Stimulated activated naive CD8-positive, alpha-beta T cell treated with anti-CD3 and anti-CD28 coated beads, Interleukin-15, Interleukin-2, amounts not matched to agents 100 U/mL and 50 U/mL, for 24 hours (primary cell): ENCODE measurements at regions not wholly inside any gene's neighbourhood (a gene's known extent, or its start where the extent isn't known, plus 50 kb on each side); places are given as distances from the start of the nearest gene placed in this dataset.

ENCODE experiments used
- ATAC-seq: fragments of 150-1000 bp; cut with Tn5 transposase; one replicate; pipeline ENCODE4 v1.10.0; 2021
- DNase-seq: peaks from one replicate; pipeline ENCODE4 v3.0.0; 2021

DNA sequence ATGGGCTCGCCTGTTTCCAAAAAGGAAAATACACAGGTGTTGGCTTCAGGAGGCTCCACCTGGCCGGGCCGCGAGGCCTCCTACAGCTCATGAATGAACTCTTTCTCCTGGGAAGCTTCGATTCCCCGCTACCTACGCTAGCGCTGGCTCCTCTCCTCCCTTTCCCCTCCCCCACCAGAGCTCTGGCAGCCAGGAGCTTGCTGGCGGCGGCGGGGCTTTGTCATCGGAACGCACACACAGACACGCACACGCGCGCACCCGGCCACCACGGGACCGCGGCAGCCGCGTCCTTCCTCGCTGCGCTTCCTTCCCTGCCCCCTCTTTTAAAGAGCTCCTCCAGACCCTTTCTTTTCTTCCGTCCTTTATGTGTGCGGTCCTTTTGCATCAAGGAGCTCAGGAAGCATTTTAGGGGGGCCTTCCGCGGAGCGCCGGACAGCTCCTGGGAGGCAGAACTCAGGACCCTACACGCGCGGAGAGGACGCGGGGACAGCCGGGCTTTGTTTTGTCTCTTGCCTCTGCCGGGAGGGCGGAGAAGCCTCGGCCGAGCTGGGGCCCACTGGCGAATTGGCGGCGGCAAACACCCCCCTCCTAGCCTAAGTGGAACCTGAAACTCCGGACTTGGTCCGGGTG lies 70.2 kb upstream of the BCOR start:
- ATAC-seq, result no peak
- DNase-seq, result no peak

DNA sequence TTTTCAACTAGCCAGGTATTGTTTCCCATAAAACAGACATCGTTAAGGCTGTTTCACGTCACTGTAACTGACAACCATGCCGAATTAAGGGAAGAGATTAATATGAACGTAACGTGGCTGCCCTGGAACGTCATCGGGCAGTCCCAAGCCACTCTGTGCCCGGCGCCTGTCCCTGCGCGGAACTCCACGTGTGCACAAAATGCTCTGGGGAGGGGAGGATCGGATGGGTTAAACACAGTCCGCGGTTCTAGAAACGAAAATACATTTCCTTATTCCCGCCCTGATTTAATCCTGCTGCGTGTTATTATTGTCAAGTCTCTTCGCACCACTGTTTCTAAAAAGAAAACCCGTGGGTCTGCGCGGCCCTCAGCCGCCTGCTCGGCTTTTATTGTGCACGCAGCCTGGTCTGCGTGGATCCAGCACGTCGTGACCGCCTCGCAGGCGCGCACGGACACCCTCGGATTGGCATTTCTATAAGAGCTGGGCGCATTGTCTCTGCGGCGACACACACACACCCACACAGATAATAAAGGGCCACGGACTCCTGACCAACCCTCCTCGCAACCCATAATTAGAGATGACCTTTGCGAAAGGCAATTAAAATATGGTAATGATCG lies 69.6 kb upstream of the BCOR start:
- DNase-seq, result no peak
- no peak for ATAC-seq

DNA sequence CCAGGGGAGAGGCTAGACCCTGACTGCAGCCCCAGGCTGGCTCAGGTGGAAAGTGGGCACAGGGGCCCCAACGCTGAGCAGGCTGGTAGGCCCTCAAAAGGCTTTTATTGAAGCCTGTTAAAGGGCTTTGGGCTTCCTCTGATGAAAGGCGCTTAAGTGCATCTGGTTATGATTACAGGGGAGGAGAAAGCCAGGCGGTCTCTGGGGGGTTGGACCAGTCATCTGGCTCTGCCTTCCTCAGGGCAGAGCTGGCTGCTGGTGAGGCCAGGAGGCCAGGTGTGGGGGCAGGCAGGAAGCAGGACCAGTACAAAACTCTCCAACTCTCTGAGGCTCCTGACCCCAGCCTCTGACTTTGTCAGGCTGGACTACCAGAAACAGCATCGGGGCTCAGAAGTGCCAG lies 68.8 kb upstream of the BCOR start:
- ATAC-seq, result no peak
- DNase-seq, result no peak

DNA sequence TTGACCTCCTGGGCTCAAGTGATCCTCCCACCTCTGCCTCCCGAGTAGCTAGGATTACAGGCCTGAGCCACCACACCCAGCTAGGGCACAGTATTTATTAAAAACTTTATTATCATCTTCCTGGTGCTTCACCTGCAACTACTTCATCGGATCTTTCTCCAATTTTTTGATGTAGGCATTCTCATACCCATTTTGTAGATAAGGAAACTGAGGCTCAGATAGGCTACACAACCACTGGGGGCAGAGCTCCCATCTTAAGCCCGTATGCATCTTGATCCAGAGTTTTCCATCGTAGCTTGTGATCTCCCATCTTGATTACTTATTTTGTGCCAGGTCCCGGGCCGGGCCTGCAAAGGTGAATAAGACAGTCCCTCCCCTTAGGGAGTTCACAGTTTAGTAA lies 68.1 kb upstream of the BCOR start:
- DNase-seq, result no peak
- ATAC-seq, result no peak

DNA sequence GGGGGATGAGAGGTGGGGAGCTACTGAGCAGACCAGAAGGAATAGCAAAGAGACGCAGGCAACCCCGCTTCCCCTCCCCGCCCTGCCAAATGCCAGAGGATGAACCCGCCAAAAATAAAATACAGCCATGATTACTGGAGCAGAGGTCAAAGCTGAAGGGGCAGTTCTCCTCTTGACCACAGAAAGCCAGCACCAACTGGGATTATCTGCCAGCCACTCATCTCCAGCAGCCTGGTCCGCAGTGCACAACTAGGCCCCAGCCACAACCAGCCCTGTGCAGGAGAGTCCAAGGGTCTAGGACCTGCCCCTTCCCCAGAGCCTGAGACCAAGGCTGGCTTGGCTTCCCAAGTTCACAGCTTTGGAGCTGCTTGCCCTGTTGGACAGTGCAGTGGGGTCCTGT lies 67.4 kb upstream of the BCOR start:
- DNase-seq (no peak), ATAC-seq (no peak)

DNA sequence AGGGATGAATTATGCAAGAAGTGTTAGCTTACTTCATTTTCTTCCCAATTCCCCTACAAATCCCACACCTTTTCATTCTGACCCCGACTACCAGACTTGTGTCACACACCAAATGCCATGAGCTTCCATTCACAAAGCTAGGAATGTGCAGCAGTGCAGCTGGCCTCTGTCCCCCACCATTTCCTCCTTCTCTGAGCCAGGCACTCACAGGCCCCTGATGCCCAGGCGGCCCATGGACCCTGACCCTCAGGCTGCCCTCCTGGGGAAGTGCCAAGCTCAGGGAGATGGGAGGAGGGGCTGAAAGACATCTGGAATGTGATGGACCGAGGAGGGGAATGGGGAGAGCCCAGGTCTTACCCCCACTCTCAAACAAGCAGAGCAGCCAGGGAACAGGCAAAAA lies 67.0 kb upstream of the BCOR start:
- ATAC-seq (no peak), DNase-seq (no peak)

DNA sequence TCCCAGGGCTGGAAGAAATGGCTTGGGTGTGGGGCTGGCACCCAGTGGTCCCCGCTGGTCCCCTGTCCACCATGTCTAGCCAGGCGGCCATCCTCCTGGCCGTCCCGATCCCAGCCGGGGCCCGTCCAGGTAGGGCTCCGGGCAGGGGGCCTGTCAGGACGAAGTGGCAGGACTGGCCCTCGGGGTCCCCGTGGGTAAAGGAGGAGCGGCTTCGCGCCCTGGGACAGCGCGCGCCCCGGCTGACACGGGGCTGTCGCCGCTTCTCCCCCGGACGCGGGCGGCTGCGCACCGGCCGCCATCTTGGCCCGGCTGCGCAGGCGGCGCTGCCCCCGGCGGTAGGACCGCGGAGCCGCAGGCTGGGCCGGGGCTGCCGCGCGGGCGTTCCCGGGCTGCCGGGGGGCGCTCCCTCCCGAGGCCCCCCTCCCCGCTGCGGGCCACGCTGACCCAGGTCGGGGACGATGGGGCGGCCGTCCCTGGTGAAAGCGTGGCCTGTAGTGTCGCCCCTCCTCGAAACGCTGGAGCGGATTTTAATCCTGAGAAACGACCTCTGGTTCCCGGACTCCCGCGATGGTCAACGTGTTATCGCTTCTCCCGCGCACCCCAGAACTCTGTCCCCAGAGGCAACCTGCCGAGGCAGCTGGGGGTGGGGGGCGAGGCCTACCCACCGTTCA lies 60.4 kb upstream of the BCOR start:
- ATAC-seq (peak; percentile 11), DNase-seq (peak; percentile 46)

DNA sequence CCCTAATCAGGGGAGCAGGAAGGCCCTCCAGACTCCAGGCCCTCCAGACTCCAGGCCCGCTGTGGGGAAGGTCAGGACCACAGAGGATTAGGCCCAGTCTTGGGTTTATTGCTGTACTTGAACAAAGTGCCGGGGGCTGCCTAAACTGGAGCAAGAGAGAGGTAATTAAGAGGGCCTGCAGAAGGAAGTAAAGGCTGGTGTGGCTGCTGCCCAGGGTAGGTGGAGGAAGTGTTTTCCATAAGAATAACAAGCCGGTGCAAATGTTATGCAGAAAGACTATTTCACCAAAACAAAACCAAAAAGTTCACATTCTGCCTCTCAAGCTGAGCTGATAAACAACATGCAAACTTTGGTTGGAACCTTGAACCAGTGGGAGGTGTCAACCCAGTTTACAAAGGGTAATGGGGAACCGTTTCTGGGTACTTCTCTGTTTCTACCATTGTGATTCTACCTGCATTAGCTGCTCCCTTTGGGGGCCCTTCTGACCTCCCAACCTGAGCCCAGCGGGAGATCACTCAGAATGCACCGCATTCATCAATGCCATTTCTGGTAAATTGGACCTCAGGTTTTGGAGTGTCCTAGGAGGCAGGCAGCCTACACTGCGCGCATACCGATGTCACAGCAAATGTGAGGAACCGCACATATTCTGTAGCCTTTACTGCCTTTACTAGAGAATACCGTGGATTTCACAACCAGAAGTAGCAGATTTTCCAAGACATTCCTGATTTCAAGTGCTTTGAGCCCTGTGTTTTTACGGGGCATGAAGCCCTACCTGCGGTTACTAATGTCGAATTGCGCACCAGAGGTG lies 59.7 kb upstream of the BCOR start:
- ATAC-seq, result no peak

DNA sequence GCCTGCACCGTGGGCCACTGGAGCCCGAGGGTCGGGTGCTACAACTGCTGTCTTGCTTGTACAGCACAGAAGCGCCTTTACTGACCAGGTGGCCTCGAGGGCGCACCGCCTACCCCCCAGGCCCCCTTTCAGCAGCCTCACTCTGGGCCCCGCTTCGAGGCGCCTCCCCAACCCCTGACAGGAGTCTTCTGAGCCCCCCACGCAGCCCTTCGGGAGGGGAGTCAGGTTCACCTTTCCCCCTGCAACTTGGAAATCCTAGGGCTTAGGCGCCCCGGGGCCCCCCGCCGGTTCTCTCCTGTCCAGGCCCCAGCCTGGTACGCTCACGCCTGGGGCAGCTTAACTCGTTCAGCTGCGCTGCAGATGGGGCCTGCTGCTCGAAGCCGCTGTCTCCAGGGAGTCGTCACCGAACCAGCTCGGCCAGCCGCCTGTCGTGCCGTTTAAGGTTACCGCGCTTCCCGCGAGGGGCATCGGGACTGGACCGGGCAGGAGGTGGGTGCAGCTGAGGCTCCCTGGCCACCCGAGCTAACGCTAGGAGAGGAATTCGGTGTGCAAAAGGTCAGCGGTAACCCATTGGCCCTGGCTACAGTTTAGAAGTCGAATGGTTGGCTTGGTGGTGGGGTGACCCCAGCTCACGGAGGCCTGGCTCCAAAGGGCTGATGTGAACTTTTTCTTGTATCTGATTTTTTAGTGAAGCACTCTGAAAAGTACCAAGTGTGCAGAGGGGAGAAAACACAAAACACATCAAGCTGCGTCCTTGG lies 58.9 kb upstream of the BCOR start:
- DNase-seq, result no peak
- no peak for ATAC-seq

More for the DNA sequence above, 59.7 kb upstream of the BCOR start:
- no peak for DNase-seq

DNA sequence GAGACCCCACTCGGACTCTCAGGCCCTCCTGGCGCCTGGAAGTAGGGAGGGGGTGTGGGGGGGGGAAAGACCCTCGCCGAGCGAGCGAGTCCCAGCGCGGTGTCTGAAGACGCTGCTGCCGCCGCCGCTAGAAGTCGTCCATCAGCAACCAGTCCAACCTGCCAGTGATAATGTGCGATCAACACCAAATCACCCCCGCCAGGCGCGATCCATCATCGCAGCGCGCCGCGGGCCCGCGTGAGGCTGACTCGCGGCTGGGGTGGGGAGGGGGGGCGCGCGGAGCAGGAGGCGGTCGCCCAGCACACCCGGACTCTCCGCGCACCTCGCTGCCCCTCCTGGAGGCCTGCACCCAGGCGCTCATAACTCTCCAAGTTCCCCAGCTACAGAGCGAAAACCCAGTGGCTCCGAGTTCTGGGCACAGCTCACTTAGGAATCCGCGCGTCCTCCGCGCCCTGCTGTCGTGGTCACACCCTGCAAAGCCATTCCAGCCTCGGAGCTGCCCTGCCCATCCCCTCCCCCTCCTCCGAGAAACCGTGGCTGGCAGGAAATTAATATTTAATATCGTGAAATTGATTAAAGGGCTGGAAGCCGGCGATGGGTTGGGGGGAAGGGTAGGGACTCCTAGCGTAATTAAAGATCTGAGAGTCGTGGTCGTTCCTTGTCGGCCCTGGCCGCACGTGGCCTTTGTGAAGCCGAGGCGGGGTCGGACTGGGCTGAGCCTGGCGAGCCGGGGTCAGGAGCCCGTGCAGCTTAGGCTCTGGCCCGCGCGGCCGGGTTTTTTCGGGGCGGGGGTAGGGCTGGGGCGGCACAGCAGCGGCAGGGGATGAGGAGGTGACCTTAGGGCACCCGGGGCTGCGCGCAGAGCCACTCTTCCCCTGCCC lies 58.1 kb upstream of the BCOR start:
- DNase-seq, result no peak
- no peak for ATAC-seq

DNA sequence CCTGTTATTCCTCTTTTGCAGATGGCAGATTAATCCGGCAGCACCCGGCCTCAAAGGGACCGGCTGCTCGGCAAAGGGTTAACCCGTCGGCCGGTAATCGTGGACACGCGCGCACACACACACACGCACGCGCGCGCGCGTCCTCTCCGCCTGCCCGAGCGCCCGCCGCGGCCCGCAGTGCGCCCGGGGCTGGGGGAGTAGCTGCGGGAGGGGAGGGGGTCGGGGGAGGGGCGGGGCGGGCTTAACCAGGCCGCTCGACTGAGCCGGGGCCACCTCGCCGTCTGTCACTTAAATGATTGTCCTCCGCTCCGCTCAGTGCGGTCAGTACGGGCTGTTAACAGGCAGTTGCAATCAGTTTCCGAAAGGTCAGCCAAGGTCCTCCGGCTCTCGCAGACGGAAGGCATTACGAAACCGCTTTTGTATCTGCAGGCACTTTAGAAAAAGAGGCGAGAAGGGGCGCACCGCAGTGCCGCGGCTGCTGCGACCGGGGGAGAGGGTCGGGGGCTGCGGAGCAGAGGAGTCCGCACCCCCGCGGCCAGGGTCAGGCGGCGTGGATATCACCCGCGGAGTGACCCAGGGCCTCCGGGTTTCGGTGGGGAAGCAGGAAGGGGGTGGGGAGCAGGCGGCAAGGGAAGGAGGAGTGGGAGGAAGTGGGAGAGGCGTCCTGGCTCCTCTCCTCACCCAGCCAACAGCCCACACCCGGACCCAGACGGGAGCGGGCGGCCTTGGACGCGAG lies 57.3 kb upstream of the BCOR start:
- ATAC-seq, result no peak
- DNase-seq, result no peak

DNA sequence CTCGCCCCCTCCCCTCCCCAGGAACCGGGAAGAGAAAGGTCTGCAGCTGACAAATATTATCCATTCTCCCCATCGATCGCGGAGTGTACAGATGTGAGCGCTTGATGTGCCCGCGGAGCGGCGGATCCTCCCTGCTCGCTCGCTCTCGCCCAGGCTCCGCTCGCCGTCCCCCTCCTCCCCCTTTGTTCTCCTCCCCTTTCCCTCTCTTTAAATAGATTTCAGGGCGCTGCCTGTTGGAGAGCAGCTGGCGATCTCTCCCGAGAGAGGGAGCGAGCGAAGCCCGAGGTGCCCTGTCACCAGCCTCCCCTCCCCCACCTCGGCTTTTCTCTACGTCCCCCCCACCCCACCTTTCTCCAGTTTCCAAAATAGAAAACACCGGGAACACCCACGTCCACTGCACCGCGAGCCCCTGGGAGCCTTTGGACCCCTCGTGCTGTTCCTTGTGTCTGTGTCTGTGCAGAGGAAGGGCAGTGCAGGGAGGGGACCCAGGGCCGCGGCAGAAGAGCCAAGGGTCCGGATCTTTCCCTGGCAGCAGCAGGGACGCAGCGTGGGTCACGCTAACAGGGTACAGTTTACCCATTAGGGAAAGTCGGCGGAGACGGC lies 56.6 kb upstream of the BCOR start:
- DNase-seq, result no peak

DNA sequence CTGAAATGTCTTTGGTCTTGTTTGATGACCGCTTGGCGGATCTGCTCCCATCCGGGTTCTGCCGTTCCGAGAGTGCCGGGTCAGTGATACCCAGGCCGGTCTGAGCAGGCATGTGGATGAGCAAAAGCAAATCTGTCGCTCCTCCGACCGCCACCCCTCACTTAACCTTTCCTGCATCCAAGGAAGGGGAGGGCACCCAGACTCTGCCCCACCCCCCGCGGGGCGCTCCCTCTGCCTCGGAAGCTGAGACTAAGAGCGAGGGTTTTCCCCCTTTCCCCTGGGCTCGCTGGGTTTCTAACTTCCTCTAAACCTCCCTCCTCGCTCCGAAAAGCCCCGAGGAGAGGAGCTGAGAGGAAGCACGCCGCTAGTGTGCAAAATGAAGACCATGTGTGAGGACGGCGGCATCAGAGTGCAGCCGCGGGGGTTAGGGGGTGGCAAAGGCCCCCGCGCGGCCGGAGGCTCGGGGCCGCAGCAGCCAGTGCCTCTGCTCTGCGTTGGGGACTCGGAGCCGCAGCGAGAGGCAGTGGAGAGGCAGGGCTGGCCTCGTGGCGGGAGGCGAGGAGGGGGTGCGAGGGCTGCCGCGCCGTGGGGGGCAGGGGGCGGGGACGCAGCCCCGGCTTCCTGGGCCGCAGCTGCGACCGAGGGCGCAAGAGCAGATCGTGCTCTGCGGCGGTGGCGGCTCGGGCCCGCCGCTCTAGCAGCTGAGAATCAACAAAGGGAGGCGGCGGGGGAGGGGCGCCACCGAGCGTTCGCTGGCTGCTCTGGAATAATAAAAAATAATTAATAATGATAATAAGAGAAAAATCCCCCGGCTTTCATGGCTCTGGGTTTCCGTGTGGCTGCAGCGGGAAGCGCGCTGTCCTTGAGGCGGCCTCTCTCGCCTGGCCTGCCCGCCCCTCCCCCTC lies 55.8 kb upstream of the BCOR start:
- ATAC-seq (peak; percentile 84), DNase-seq (peak; percentile 84)

More for the DNA sequence above, 56.6 kb upstream of the BCOR start:
- ATAC-seq, result no peak

DNA sequence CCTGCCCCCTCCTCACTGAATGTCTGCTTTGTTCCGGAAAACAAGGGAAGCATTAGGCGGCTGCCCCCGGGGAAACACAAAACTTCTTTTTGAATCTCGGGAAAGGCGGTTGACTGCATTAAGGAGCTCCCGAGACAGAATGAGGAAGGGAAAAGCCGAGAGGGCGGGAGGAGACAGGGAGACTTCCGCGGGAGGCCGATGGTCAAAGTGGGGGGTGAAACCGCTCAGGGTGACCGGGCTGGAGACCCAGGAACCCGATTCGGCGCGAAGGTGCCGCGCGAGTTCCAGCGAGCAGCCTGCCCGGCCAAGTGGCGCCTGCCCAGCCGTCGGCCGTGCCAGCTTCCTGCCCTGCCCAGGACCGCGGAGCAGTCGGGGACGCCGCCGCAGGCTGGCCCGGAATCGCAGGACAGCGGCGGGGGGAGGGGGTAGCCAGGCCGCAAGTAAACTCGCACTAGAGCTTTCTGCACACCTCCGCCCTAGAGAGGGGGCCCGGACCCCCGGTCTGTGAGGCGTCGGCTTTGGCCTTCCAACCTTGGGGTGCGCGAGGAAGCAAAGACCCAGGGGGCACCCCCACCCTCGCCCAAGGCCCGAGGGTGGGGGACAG lies 55.1 kb upstream of the BCOR start:
- ATAC-seq (peak; percentile 2), DNase-seq (no peak)

DNA sequence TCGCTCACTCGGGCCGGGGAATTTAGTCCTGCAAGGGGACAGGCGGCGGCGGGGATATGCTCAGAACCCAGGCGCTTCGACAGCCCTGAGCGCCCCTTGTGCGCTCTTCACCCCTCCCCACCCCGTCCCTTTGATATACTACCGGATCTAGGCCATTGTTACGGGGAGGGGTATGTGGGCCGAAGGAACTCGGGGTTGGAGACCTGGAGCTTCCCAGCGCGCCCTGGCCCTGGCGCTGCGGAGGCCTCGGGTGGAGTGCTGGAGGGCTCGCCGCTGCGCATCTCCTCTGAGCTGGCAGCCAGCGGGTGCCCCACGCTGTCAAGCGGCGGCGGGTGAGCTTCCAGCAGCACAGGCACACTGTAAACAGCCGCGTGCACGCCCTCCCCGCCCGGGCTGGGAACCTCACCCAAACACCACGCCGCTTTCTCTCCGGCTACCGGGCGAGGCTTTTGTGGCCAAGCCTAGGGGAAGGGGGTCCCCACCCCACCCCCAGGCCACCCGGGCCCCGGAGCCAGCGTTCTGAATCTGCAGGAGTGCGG lies 54.5 kb upstream of the BCOR start:
- DNase-seq, result peak; percentile 45
- no peak for ATAC-seq

DNA sequence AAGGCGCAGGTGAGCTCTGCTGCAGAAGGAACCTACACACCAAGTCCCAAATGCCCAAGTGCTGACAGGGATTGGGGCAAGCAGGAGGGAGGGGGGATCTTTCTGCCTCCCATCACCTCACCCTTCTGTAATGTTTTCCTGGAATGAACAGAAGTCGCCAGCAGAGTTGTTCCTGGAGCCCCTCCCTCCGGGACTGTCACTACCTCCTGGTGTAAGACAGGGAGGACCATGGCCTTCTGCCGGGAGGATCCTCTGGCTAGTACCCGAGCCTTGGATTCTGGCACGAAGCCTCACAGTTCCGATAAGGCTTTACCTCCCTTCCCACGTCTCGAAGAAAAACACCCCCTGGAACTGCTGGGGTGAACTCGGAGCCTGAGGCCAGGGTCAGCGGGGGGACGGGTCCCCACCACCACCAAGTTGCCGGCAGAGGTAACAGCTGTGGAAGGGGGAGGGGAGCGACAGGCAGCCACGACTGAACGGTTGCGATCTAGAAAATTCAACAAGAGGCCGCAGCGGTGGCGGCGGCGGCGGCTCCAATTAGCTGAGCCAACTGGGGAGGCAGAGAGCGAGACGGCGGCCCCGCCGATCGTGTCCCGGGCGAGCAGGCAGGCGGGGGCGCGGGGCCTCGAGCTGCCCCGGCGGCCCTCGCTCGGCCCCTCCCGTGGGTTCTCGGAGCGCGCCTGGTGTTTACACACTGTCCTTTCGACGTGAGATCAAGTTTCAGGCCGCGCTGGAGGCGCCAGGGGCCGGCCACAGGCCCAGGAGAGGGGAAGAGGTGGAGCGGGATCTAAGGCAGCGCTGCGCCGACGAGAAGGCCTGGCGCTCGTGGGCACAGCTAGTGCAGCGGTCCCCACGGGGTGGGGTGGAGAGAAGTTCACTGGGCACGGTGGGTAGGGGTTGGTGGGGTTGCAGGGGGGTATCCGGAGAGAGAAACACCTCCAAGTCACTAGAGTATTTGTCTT lies 53.7 kb upstream of the BCOR start:
- DNase-seq (no peak), ATAC-seq (no peak)

DNA sequence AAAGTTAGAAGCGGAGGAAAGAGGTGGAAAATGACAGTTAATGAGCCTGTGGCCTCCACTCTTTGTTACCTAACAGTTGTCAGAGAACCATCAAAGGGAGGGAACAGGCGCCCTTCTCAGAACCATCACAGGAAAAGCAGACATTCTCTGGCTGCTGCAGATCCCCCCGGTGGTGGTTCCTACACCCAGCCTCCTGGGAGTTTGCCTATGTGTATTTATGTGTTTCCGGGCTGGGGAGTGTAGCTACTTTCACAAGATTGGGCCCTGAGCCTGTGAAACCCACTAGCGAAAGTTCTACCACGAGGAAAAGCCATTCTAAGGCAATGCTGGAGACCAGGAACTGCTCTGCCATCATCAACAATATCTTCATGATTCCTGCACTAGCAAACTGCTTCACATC lies 52.7 kb upstream of the BCOR start:
- DNase-seq (no peak), ATAC-seq (no peak)
